ENCODE measurements at regions not wholly inside any gene's neighbourhood (a gene's known extent, or its start where the extent isn't known, plus 50 kb on each side); places are given as distances from the start of the nearest gene placed in this dataset.

DNA sequence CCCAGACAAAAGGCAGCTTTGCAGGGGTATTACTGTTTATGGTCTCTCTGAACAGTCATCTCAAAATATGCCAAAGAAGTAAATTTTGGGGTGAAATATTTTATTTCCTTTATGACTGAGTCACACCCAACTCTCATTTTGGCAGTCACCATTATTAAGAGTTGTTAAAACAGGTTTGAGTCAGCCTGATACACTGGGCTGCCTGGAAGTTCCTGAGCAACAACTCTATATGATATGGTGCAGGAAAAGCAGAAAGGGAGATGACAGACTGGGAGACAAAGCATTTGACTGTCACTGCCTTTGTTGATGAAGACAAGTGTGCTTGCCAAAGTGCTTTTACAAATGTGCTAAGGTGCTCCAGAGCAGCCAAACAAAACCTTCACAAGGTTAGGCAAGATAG, 1263.5 kb downstream of the PCDH7 start:
- Histone ChIP-seq H3K4me1 (ENCODE audit: insufficient read depth, low read length) (no peaks in the 10 kb centered on the region), H3K36me3 (ENCODE audit: insufficient read depth, low read length) (no peaks in the 10 kb centered on the region)

DNA sequence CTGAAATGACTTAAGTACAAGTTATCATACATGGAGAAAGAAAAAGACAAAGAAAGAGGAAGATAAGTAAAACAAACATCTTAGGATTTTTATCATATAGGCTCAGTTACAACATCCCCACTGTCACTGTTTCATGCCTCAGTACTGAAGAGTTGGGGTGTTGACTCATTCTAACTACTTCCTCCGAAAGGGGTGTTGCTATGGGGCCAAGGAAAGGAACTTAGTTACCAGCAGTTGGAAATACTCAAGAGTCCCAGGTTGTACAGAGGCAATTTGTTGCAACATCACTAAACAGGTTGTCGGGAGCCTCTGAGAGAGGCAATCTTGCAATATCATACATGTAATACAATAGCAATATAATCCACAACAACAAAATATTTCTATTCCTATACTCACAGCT, 1264.7 kb downstream of the PCDH7 start:
- Histone ChIP-seq H3K36me3 (ENCODE audit: insufficient read depth, low read length) (no peaks in the 10 kb centered on the region), H3K9me3 (ENCODE audit: low read length) (no peaks in the 10 kb centered on the region), H3K9ac (ENCODE audit: low read length) (no peak overlapping the region), H3K27me3 (ENCODE audit: control insufficient read depth in 1 of 2, insufficient read depth in 2 of 2, low read length in 2 of 2) (no peaks in the 10 kb centered on the region), H3K27ac (ENCODE audit: low read depth, low read length) (no peak overlapping the region), H3K4me1 (ENCODE audit: insufficient read depth, low read length) (no peaks in the 10 kb centered on the region), H3K4me3 (ENCODE audit: low read depth in 1 of 2, low read length in 2 of 2) (no peak overlapping the region)

More for the DNA sequence above, 1263.5 kb downstream of the PCDH7 start:
- Histone ChIP-seq H3K4me3 (ENCODE audit: low read depth in 1 of 2, low read length in 2 of 2) (no peak overlapping the region), H3K27ac (ENCODE audit: low read depth, low read length) (no peak overlapping the region), H3K27me3 (ENCODE audit: control insufficient read depth in 1 of 2, insufficient read depth in 2 of 2, low read length in 2 of 2) (no peaks in the 10 kb centered on the region), H3K9me3 (ENCODE audit: low read length) (no peaks in the 10 kb centered on the region), H3K9ac (ENCODE audit: low read length) (no peak overlapping the region)

DNA sequence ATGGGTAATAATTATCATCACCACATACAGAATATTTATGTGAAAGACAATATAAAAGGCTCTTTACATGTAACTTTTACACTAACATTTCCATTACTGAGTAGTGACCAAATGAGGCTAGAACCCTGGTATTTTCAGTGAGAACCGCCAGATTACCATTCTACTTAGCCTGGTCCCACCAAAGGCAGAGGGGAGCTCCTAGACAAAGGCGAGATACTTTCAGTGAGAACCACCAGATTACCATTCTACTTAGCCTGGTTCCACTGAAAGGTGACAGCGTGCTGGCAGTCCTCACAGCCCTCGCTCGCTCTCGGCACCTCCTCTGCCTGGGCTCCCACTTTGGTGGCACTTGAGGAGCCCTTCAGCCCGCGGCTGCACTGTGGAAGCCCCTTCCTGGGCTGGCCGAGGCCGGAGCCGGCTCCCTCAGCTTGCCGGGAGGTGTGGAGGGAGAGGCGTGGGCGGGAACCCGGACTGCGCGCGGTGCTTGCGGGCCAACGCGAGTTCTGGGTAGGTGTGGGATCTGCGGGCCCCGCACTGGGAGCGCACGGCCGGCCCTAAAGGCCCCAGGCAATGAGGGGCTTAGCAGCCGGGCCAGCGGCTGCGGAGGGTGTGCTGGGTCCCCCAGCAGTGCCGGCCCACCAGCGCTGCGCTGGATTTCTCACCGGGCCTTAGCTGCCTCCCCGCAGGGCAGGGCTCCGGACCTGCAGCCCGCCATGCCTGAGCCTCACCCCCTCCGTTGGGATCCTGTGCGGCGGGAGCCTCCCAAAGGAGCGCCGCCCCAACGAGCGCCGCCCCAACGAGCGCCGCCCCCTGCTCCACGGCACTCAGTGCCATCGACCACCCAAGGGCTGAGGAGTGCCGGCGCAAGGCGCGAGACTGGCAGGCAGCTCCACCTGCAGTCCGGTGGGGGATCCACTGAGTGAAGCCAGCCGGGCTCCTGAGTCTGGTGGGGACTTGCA, 1276.1 kb downstream of the PCDH7 start:
- no peaks in the 10 kb centered on the region for H3K9me3 ChIP-seq (ENCODE audit: low read length)
- H3K4me3 ChIP-seq (ENCODE audit: low read depth in 1 of 2, low read length in 2 of 2) = no peak overlapping the region
- H3K27ac ChIP-seq (ENCODE audit: low read depth, low read length) = no peak overlapping the region
- H3K27me3 ChIP-seq (ENCODE audit: control insufficient read depth in 1 of 2, insufficient read depth in 2 of 2, low read length in 2 of 2) = no peaks in the 10 kb centered on the region
- no peaks in the 10 kb centered on the region for H3K36me3 ChIP-seq (ENCODE audit: insufficient read depth, low read length)
- H3K4me1 ChIP-seq (ENCODE audit: insufficient read depth, low read length) = no peaks in the 10 kb centered on the region
- no peak overlapping the region for H3K9ac ChIP-seq (ENCODE audit: low read length)

DNA sequence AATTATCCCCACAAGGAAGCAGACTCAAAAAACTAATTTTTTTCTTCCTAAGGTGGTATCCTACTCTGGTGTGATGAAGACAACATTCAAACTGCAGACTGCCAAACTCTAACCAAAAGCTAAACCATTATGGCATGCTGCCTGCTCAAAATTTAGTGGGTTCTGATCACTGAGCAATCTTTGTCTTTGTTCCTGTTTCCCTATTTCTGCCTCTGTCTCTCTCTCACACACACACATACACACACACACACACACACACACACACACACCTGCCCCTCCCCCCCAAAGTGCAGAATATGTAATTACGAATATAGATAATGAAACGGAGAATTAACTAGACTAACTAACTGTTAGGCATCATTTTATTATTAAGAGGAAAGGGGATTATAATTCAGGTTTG, 1278.6 kb downstream of the PCDH7 start:
- Histone ChIP-seq H3K4me3 (ENCODE audit: low read depth in 1 of 2, low read length in 2 of 2) (no peak overlapping the region), H3K4me1 (ENCODE audit: insufficient read depth, low read length) (no peaks in the 10 kb centered on the region), H3K27ac (ENCODE audit: low read depth, low read length) (no peak overlapping the region), H3K9ac (ENCODE audit: low read length) (no peak overlapping the region), H3K27me3 (ENCODE audit: control insufficient read depth in 1 of 2, insufficient read depth in 2 of 2, low read length in 2 of 2) (no peaks in the 10 kb centered on the region), H3K36me3 (ENCODE audit: insufficient read depth, low read length) (no peaks in the 10 kb centered on the region), H3K9me3 (ENCODE audit: low read length) (no peaks in the 10 kb centered on the region)

DNA sequence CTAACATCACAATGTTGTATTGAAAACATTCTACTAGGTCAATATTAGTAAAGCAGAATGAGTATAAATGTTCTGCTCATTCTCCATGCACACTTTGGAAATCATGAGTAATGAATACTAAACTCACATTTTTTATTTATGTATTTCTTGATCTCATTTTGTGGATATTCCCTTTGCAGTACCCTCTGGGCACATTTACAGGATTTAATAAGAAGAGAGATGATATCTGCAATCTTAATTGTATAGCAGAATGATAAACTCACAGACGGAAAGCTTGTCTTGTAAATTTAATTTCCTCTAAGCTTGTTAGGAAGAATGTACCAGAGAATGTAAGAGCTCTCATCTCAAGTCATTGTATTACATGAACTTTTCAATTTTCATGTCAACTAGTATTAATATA, 1279.7 kb downstream of the PCDH7 start:
- Histone ChIP-seq H3K27ac (ENCODE audit: low read depth, low read length) (no peak overlapping the region), H3K4me1 (ENCODE audit: insufficient read depth, low read length) (no peaks in the 10 kb centered on the region), H3K27me3 (ENCODE audit: control insufficient read depth in 1 of 2, insufficient read depth in 2 of 2, low read length in 2 of 2) (no peaks in the 10 kb centered on the region), H3K36me3 (ENCODE audit: insufficient read depth, low read length) (no peaks in the 10 kb centered on the region), H3K9ac (ENCODE audit: low read length) (no peak overlapping the region), H3K4me3 (ENCODE audit: low read depth in 1 of 2, low read length in 2 of 2) (no peak overlapping the region), H3K9me3 (ENCODE audit: low read length) (no peaks in the 10 kb centered on the region)

DNA sequence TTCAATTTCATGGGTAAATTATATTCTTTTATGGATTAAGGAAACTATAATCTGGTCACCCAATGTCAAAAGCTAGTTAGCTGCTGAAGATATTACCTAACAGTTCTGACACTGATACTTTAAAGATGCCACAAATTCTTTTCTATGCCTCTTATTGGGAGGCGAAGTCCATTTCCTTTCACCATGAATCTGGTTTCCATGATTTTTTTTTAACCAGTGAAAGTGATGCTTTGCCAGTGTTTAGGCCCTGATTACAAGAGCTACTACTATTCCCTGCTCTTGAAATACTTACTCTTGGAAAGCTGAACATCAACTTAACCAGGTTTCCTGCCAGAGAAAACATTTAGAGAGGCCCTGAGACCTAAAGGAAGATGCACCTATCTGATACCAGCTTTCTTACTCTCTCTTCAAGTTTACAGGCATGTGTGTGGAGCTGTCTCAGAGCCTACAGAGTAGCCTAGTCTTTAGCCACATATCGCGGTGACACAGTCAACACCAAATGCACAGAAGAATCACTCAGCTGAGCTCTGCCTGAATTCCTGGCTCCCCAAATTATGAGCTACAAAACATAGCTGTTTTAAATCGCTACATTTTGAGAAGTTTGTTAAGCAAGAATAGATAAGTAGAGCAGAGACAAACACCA, 1280.8 kb downstream of the PCDH7 start:
- H3K9me3 ChIP-seq (ENCODE audit: low read length) = no peaks in the 10 kb centered on the region
- no peak overlapping the region for H3K4me3 ChIP-seq (ENCODE audit: low read depth in 1 of 2, low read length in 2 of 2)
- H3K36me3 ChIP-seq (ENCODE audit: insufficient read depth, low read length) = no peaks in the 10 kb centered on the region
- no peak overlapping the region for H3K9ac ChIP-seq (ENCODE audit: low read length)
- no peaks in the 10 kb centered on the region for H3K4me1 ChIP-seq (ENCODE audit: insufficient read depth, low read length)
- no peaks in the 10 kb centered on the region for H3K27me3 ChIP-seq (ENCODE audit: control insufficient read depth in 1 of 2, insufficient read depth in 2 of 2, low read length in 2 of 2)
- H3K27ac ChIP-seq (ENCODE audit: low read depth, low read length) = no peak overlapping the region

DNA sequence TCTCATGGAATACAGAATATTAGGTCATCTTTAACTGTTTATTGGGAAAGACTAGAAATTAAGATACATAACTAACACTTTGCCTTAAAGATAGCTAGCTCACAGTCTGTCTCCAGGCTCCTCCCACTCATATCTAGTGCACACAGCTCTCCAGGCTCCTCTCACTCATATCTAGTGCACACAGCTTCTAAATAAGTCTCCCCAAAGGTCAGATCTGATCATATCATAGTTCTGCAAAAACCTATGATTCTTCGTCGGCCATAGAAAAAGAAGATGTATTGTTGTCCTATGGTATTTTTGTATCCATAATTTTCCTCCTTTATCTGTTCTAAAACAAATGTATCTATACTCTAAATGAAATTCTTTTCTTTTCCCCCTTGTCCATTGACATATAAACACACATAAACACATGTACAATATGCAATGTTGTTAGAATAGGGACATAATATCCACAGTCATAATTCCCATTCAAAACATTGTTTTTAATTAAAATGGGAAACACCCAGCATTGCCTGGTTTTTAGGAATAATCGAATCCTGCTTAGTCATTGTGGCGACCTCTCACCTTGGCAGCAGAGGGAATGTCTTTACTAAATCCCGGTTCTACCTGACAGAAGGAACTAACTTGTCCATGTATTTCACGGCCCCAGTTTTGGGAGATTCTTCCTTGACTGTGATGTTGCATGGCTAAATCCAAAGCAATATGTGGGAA, 1282.0 kb downstream of the PCDH7 start:
- no peaks in the 10 kb centered on the region for H3K36me3 ChIP-seq (ENCODE audit: insufficient read depth, low read length)
- H3K27me3 ChIP-seq (ENCODE audit: control insufficient read depth in 1 of 2, insufficient read depth in 2 of 2, low read length in 2 of 2) = no peaks in the 10 kb centered on the region
- H3K4me1 ChIP-seq (ENCODE audit: insufficient read depth, low read length) = no peaks in the 10 kb centered on the region
- H3K9ac ChIP-seq (ENCODE audit: low read length) = no peak overlapping the region
- H3K9me3 ChIP-seq (ENCODE audit: low read length) = no peaks in the 10 kb centered on the region
- no peak overlapping the region for H3K4me3 ChIP-seq (ENCODE audit: low read depth in 1 of 2, low read length in 2 of 2)
- H3K27ac ChIP-seq (ENCODE audit: low read depth, low read length) = no peak overlapping the region

DNA sequence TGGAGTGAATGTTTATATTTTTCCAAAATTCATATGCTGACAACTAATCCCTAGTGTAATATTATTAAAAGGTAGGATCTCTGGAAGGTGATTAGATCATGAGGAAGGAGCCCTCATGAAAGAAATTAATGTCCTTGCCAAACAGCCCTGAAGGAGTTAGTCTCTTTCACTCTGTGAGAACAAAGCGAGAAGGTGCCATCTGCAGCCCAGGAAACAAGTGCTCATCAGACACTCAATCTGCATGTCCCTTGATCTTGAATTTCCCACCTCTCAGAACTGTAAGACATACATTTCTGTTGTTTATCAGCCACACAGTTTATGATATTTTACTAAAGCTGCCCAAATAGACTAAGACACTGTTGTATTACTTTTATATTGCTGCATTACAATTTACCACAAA, 1283.4 kb downstream of the PCDH7 start:
- Histone ChIP-seq H3K9ac (ENCODE audit: low read length) (no peak overlapping the region), H3K4me3 (ENCODE audit: low read depth in 1 of 2, low read length in 2 of 2) (no peak overlapping the region), H3K4me1 (ENCODE audit: insufficient read depth, low read length) (no peaks in the 10 kb centered on the region), H3K27ac (ENCODE audit: low read depth, low read length) (no peak overlapping the region), H3K36me3 (ENCODE audit: insufficient read depth, low read length) (no peaks in the 10 kb centered on the region), H3K27me3 (ENCODE audit: control insufficient read depth in 1 of 2, insufficient read depth in 2 of 2, low read length in 2 of 2) (no peaks in the 10 kb centered on the region), H3K9me3 (ENCODE audit: low read length) (no peaks in the 10 kb centered on the region)

DNA sequence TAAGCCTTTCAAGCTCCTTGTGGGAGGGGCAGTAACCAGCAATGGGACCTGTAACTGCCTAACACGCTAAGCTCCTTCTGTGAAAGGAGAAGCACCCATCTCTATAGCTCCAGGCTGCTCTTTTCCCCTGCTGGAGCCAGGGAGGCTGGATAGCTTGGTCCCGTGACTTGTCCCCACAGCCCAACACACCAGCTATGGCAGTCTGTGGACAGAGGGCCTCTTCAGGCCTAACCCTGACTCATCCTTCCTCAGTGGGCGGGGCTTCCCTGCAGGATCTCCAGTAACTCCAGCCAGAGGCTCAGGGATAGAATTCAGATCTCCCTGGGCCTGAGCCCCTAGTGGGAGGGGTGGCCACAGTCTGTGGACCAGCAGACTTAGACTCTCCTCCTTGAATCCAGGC, 1290.1 kb downstream of the PCDH7 start:
- no peak overlapping the region for H3K4me3 ChIP-seq (ENCODE audit: low read depth in 1 of 2, low read length in 2 of 2)
- H3K36me3 ChIP-seq (ENCODE audit: insufficient read depth, low read length) = no peaks in the 10 kb centered on the region
- no peaks in the 10 kb centered on the region for H3K9me3 ChIP-seq (ENCODE audit: low read length)
- H3K27me3 ChIP-seq (ENCODE audit: control insufficient read depth in 1 of 2, insufficient read depth in 2 of 2, low read length in 2 of 2) = no peaks in the 10 kb centered on the region
- no peak overlapping the region for H3K9ac ChIP-seq (ENCODE audit: low read length)
- H3K4me1 ChIP-seq (ENCODE audit: insufficient read depth, low read length) = no peaks in the 10 kb centered on the region
- no peak overlapping the region for H3K27ac ChIP-seq (ENCODE audit: low read depth, low read length)

DNA sequence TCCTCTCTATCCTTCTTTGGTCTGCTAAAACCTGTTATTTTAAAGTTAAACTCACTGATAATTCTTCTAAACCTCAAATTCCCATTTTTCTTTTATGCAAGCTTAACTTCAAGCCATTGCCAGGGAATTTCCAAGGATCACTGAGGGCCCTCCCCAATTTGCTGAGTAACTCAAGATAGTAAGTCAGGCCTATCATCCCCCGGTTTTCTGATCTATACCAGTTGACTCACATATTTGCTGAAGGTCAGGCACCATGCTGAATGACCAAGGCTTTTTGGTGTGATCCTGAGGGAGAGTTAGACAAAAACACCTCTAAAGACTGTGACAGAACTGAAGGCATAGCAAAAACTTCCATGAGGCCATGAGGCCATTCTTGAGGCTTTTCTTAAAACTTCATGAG, 1301.9 kb downstream of the PCDH7 start:
- Histone ChIP-seq H3K27ac (ENCODE audit: low read depth, low read length) (no peak overlapping the region), H3K4me1 (ENCODE audit: insufficient read depth, low read length) (no peaks in the 10 kb centered on the region), H3K9me3 (ENCODE audit: low read length) (no peaks in the 10 kb centered on the region), H3K36me3 (ENCODE audit: insufficient read depth, low read length) (no peaks in the 10 kb centered on the region), H3K9ac (ENCODE audit: low read length) (no peak overlapping the region), H3K4me3 (ENCODE audit: low read depth in 1 of 2, low read length in 2 of 2) (no peak overlapping the region), H3K27me3 (ENCODE audit: control insufficient read depth in 1 of 2, insufficient read depth in 2 of 2, low read length in 2 of 2) (no peaks in the 10 kb centered on the region)

DNA sequence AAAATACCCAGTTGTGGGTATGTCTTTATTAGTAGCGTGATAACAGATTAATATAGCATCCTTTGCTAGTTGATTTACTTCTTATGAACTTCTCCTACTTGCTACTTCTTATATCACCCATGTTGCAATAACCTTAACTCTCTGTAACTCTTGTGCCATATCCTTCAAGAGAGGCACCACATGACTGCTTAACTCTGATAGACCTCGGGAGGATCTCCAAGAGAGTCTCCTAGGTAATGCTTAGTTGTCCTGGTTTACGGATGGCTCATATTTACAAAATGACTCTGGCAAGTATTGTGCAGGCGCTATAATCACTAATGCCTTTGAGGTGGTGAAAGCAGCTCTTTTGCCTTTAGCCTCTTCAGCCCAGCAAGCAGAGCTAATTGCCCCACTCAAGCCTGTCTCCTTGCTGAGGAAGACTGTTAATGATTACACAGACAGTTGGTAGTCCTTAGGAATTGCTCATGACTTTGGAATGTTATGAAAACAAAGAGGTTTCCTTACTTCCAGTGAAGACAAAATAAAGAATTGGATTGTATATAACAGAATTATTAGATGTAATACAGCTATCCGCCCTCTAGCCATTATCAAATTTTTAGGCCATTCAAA, 1305.8 kb downstream of the PCDH7 start:
- H3K4me3 ChIP-seq (ENCODE audit: low read depth in 1 of 2, low read length in 2 of 2) = no peak overlapping the region
- no peaks in the 10 kb centered on the region for H3K27me3 ChIP-seq (ENCODE audit: control insufficient read depth in 1 of 2, insufficient read depth in 2 of 2, low read length in 2 of 2)
- no peaks in the 10 kb centered on the region for H3K4me1 ChIP-seq (ENCODE audit: insufficient read depth, low read length)
- H3K36me3 ChIP-seq (ENCODE audit: insufficient read depth, low read length) = no peaks in the 10 kb centered on the region
- no peak overlapping the region for H3K27ac ChIP-seq (ENCODE audit: low read depth, low read length)
- no peaks in the 10 kb centered on the region for H3K9me3 ChIP-seq (ENCODE audit: low read length)
- H3K9ac ChIP-seq (ENCODE audit: low read length) = no peak overlapping the region
